Hindlimb muscle (tissue), 1 donor: ENCODE measurements at regions not wholly inside any gene's neighbourhood (a gene's known extent, or its start where the extent isn't known, plus 50 kb on each side); places are given as distances from the start of the nearest gene placed in this dataset.
"Not testable (repeated sequence)": the region's sequence is repeated elsewhere in the genome, so short reads cannot be mapped to it uniquely, and the experiment has no call there.

Experiments
- DNase-seq: peaks from one replicate; pipeline ENCODE4 v3.0.0-alpha.2; 2013

GRCh38 chr4:188665491-188666457 is 526.5 kb downstream of the TRIML1 start:
- DNase-seq = no peak

- not testable (repeated sequence) for DNase-seq
These were observed 539.5 kb downstream of the TRIML1 start for GRCh38 chr4:188678691-188679090.

DNA sequence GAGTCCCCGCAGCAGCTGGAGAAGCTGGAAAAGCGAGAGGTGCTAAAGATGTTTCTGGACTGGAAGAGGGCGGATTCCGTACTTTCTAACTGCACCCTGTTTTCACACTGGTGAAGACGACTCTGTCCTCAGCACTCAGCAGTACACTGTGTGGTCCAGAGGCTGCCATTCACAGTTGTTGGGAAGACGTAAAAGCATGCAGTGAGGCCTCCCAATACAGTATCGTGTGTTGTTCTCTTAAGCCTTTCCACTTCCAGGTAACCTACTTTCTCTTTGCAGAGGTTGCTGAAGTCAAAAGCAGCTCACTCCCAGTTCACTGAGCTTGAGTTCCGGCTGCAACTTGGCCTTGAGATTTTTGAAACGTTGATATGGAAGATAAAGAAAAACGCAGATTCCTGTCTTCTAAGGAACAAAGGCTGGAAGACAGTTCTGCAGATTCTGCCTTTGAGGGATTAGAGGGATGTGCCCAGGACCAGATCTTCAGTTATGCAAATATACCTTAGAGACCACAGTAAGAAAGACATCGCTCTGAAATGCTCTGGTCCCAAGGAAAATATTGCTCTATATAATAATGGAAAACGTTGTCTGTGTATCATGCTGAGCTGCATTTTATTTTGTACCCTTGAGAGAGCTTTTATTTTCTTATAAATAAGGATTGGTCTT is 540.9 kb downstream of the TRIML1 start:
- no peak for DNase-seq

- no peak for DNase-seq
These were observed 541.4 kb downstream of the TRIML1 start for GRCh38 chr4:188680667-188681063.

DNA sequence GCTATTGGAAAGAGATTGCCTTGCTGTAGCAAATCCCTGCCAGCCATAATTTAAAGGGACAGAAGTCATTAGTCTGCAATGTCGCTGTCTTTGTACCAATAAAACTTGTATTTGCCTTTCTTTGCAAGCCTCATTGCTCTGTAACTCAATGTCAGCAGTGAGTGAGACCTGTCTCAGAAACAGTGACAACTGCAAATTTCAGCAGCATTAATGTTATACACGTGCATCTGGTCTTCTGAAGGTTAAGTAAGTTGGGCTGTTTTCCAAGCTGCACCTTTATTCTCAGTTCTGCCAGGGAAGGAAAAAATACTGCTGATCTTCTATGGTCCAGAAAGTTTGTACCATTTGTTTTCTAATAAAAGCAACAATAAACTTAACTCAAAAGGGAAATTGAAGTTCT is 543.1 kb downstream of the TRIML1 start:
- no peak for DNase-seq

DNA sequence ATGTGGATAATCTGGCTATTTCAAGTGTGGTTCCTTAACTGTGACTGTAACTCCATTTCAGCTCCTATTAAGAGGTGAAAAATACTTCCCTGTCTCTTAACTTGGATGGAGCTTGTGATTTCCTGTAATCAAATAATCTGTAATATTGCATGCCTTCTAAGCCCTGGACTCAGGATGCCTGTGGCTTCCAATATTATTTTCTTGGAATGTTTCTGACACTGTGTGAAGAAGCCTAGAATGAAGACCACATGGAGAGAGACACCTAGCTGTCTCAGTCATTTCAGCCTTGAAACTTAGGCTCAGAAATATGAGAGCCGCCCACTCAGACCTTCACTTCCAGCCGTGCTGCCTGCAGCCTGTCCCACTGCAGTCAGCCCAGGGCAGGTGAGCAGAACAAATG is 544.3 kb downstream of the TRIML1 start:
- no peak for DNase-seq

- no peak for DNase-seq
These were observed 549.7 kb downstream of the TRIML1 start for GRCh38 chr4:188688956-188689355.

DNA sequence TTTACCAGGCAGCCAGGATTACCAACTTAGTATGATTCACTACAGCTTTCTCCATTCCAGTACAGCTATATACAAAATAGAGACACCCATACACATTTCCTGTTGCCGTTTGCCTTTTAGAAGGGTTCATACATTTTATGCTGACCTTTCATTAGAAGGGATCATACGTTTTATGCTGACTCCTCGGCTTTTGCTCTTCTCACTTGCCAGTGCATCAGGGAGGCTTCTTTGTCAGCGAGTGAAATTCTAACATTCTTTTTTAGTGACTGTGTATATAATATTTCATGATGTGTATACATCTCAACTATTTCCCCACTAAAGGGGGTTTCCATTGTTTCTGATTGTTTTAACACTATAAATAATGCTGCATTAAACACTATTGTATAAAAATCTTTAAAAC is 552.6 kb downstream of the TRIML1 start:
- DNase-seq = no peak

- no peak for DNase-seq
These were observed 556.0 kb downstream of the TRIML1 start for GRCh38 chr4:188695261-188695660.

DNA sequence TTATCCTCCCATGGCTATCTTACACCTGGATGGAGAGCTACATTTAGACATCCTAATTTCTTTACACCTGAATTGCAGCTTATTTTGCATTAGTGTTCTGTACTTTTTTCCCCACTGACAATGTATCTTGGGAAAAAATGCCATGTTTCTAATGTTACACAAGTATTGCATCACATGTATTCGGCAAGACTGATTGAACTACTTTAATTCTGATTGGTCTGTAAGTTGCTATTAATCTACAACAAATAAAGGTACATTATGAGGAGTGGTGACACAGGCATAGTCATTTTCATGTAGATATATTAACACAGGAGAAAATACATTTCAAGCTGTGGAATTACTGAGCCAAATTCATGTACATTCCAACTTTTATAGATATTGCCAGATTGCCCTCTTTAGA is 558.0 kb downstream of the TRIML1 start:
- no peak for DNase-seq

GRCh38 chr4:188701952-188702351 is 562.7 kb downstream of the TRIML1 start:
- DNase-seq = no peak

DNA sequence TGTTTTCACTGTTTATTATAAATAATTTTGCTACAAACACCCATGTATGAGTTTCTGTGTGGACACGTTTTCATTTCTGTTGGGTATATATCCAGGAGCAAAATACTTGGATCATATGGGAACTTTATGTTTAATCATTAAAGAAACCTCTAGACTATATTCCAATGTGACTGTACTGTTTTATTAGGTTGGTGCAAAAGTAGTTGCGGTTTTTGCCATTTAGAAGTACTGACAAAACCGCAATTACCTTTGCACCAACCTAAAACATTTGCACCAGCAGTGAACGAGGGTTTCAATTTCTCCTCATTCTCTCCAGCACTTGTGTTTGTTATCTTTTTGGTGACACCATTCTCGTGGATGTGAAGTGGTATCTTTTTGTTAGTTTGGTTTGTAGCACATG is 565.0 kb downstream of the TRIML1 start:
- DNase-seq = no peak

- DNase-seq = no peak
These were observed 567.8 kb downstream of the TRIML1 start for GRCh38 chr4:188707036-188707435.

GRCh38 chr4:188714501-188714900 is 575.3 kb downstream of the TRIML1 start:
- peak; percentile 23 for DNase-seq

- no peak for DNase-seq
These were observed 575.7 kb downstream of the TRIML1 start for GRCh38 chr4:188714907-188715306.

- DNase-seq = no peak
These were observed 578.4 kb downstream of the TRIML1 start for GRCh38 chr4:188717661-188718060.

DNA sequence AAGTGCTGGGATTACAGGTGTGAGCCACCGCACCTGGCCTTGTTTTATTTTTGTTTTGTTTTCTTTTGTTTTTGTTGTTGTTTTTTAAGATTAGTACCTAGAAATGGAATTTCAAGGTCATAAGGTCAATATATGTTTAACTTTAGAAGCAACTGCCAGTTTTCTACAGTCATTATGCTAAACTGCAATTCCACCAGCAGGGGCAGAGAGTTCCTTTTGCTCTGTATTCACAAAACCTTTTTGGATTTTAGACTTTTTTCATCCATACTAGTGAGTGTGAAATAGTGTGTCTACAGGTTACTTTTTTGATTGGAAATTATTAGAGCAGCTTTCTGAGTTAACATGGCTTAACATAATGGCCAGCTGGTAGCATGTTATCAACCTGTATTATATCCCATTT is 580.6 kb downstream of the TRIML1 start:
- no peak for DNase-seq

GRCh38 chr4:188722911-188723310 is 583.7 kb downstream of the TRIML1 start:
- no peak for DNase-seq

DNA sequence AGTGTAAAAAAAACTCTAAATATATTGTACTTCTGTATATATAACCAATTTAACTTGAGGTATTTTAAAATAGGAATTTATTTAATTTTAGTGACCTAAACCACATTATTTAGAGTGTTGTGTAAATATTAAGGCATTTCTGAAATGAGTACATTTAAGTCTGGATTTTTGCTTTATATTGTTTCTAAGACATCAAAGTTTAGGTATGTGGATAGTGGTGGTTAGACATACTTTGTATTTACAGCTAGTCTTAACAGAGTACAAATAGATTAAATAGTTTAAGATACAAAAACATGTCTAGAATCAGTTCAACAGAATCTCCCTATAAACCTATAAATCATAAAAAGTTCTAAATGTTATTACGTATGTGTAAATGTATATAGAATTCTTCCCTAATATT is 588.5 kb downstream of the TRIML1 start:
- DNase-seq = no peak

DNA sequence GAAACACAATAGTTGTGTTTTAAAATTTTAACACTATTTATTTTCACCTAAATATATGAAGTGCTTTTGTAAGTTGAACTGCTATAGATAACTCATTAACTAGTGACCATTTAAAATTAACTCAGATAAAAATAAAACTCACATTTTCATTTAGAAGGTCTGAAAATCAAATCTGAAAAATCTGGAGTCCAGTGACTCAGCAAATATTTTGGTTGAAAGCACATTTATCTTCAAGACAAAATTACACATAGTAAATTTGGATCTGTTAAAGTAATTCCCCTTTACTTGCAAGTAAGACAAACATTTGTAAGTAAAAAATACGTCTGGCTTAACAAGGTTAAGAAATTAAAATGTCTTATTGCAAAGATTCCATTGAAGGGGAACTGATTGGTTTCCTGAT is 589.1 kb downstream of the TRIML1 start:
- no peak for DNase-seq

DNA sequence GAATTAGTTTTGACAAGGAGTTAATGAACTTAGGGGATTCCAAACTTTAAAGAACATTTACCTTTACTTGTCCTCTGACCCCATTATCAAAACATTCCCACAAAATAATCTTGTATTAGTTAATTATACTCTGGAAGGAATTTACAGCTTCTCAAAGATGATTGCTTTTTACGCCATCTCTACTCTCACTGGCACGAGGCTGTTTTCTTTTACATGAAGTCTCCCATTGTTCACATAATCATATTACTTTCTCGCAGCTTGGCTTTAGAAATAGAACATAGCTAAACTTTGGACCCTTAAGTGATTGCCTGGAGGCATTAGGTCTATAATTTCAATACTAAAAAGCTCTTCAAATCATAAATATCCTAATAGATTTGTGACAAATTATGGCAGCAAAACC is 592.9 kb downstream of the TRIML1 start:
- no peak for DNase-seq

GRCh38 chr4:188735082-188735481 is 595.8 kb downstream of the TRIML1 start:
- no peak for DNase-seq

DNA sequence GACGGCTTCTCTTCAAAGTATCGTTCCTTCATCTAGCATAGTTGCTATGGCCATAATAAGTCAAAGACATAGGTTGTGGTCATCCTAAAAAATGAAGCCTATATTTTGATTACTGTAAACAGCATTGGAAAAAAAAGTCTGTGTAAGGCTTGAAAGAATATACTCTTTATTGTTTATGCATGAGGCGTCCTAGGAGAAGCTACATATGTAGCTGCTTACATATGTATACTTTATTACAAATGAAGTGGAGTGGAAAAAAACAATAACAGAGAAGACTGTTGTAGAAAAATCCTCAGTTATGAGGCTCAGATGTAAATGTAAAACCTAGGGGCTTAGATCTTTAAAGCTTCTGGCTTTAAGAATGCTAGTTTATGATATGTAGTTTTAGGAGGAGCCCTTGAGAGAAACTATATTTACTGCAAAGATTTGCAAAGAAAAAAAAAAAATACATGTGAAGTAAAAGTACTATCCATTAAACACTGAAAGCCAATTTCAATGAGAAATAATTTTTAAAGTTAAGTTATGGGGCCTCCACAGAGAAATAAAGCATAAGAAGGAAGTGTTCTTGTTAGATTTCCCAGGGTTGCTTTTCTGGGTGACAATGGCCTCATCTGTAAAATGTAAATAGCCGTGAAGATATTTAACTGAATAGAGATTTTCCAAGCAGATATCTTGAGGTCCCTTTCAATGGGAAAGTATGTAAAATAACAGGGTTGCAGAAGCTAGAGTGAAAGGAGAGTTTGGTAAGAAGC is 598.2 kb downstream of the TRIML1 start:
- DNase-seq = no peak
